Fibroblast of the aortic adventitia (primary cell): ENCODE measurements at regions not wholly inside any gene's neighbourhood (a gene's known extent, or its start where the extent isn't known, plus 50 kb on each side); places are given as distances from the start of the nearest gene placed in this dataset.
"Not testable (repeated sequence)": the region's sequence is repeated elsewhere in the genome, so short reads cannot be mapped to it uniquely, and the experiment has no call there.

ENCODE experiments used
- DNase-seq: peaks from one replicate; pipeline ENCODE4 v3.0.0-alpha.2; 2010; ENCODE audit warnings: low read depth
- H3K4me3 ChIP-seq: 2 replicates; pipeline ENCODE4 v1.5.1; 2011; ENCODE audit warnings: low read depth, mild to moderate bottlenecking, control low read depth, low read length, moderate library complexity
- TF ChIP-seq, protein P1 (sequence below): IDR thresholded peaks from 2 replicates; pipeline ENCODE4 v1.5.1; 2011; ENCODE audit warnings: mild to moderate bottlenecking, low read length, control low read depth, inconsistent platforms; ENCODE audit not compliant: insufficient read depth

DNA sequence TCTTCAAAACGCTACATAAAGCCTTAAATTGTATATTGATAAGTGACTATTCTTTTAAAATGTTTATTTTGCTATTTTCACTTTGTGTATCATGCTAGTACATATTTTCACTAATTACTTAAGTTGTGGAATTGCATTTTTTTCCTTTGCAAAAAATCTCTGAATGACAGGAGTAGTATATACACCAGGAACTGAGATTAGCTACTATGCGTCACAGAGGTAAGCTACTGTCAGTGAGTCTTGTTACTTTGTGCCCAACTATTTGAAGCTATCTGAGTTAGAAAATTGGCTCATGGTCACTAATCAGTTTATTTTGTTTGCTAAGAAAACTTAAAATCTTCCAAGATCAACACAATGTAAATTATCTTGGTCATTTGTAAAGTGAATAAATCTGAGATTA is 887.4 kb downstream of the TMTC2 start:
- DNase-seq, result no peak
- H3K4me3 ChIP-seq, result no peak overlapping the region
- TF ChIP-seq, protein P1, sequence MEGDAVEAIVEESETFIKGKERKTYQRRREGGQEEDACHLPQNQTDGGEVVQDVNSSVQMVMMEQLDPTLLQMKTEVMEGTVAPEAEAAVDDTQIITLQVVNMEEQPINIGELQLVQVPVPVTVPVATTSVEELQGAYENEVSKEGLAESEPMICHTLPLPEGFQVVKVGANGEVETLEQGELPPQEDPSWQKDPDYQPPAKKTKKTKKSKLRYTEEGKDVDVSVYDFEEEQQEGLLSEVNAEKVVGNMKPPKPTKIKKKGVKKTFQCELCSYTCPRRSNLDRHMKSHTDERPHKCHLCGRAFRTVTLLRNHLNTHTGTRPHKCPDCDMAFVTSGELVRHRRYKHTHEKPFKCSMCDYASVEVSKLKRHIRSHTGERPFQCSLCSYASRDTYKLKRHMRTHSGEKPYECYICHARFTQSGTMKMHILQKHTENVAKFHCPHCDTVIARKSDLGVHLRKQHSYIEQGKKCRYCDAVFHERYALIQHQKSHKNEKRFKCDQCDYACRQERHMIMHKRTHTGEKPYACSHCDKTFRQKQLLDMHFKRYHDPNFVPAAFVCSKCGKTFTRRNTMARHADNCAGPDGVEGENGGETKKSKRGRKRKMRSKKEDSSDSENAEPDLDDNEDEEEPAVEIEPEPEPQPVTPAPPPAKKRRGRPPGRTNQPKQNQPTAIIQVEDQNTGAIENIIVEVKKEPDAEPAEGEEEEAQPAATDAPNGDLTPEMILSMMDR, result no peak

DNA sequence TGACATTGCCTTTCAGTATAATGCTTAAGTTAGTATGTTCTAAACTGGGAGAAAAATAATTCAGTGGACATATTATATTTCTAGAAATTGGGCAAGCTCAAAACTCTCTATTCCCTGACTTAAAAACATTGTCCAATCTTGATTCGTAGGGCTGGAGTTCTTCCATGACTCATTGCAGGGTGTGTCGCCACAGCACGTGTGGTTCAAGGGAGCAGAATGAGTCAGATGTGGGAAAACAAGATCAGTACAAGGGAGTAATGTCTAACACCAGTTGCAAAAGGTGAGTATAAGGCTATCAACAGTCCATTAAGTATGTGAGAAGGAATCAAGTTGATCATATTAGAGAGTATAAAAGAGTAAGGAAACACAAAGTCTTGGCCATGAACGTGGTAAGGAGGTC is 887.0 kb downstream of the TMTC2 start:
- DNase-seq, result no peak
- TF ChIP-seq, protein P1, result no peak
- H3K4me3 ChIP-seq, result no peak overlapping the region

DNA sequence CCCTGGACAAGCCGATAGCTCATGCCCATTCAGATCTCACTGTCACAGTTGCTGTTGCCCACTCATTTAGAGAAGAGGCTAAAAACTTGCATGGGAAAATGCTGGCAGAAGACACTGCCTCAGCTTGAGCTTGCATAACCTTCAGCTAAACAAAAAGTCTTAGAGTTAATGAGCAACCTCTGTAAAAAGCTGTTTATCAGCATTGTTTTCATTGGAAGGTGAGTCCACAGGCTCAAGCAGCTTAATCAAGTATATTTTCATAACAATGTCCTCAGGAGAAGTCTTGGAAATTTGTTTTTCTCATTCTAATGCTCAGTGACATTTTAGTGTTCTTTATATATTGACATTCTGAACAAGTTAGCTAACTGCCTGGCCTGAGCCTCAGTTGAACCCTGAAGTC is 872.9 kb downstream of the TMTC2 start:
- no peak for DNase-seq
- H3K4me3 ChIP-seq, result no peak overlapping the region
- TF ChIP-seq, protein P1, result no peak

DNA sequence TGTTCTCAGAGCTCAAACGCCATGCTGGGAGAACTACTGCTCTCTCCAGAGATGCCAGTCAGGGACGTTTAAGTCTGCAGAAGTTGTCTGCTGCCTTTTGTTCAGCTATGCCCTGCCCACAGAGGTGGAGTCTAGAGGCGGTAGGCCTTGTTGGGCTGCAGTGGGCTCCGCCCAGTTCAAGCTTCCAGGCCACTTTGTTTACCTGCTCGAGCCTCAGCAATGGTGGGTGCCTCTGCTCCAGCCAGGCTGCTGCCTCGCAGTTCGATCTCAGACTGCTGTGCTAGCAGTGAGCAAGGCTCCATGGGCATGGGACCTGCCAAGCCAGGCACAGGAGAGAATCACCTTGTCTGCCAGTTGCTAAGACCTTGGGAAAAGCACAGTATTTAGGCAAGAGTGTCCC is 869.3 kb downstream of the TMTC2 start:
- not testable (repeated sequence) for DNase-seq, H3K4me3 ChIP-seq

DNA sequence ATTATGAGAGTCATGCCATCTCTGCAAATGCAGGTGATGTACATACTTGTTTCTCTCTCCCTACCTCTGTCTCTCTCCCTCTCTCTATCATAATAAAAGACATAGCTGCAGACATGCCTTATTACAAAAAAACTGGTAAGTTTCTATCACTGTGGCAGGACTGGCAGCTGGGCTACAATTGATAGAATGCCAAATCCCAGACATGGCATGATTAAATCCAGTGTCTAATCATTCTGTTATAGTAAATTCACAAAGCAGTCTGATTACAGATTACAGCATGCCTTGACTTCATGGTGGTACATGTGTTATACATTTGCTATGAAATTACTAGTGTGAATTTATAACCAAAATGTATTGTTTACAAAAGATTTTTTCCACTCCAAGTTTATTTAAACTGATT is 854.7 kb downstream of the TMTC2 start:
- no peak overlapping the region for H3K4me3 ChIP-seq
- no peak for DNase-seq
- TF ChIP-seq, protein P1, result no peak

DNA sequence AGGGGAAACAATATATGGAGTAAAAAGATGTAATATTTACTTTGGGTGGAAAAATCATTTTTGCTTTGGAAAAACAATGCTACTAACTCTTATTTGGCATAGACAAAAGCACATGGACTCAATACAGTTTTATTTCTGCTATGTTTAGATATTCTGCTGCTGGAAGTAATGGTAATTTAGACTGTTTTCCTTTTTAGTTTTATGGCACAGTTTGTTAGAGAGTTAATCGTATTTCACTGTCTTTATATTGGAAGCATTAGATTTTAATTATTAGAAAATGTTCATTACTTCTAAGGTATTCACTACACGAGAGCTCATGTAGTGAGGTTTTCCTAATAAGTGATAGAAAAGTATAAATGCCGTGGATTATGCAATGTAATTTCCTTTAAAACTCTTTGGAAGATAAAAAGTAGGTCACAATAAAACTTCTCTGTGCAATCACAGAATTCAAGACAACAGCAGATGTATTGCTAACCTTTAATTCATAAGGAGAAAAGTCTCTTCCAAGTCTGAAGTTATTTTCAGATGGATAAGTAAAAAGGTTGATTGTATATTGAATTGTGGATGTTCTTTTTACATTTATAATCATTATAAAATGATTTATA is 851.8 kb downstream of the TMTC2 start:
- no peak for DNase-seq
- no peak overlapping the region for H3K4me3 ChIP-seq
- TF ChIP-seq, protein P1, result no peak

DNA sequence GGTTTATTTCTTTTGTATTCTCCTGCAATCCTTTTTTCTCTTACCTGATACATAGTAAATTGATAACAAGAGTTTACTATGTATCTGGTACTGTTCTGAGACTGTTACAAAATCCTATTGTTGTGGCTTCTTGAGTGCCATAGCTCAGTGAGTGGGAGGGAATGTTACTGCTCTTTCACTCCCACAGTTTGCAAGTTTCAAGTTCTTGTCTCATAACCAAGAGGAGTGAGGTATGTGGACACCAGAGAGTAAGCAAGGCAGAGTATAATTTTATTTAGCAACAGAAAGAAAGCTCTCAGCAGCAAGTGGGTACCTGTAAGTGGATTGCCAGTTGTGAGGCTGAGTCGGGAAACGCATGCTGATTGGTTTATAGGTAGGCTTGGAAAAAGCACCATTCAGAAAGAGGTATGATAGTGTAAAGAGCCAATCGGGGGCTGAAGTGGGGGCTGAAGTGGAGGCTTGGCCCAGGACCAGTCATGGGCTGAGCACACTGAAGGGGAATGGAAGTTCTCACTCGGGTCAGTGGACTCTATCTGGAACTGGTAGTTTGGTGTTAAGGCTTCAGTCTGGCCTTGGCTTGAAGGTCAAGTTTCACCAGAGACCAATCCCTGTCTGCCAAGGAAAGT is 850.8 kb downstream of the TMTC2 start:
- TF ChIP-seq, protein P1, result no peak
- DNase-seq, result no peak
- no peak overlapping the region for H3K4me3 ChIP-seq
